ENCODE measurements at regions not wholly inside any gene's neighbourhood (a gene's known extent, or its start where the extent isn't known, plus 50 kb on each side); places are given as distances from the start of the nearest gene placed in this dataset.

- Mint-ChIP-seq H3K27ac (no peak overlapping the region), H3K4me3 (no peak overlapping the region), H3K36me3 (ENCODE audit: low read depth) (no peaks in the 10 kb centered on the region), H3K4me1 (ENCODE audit: low read depth) (no peaks in the 10 kb centered on the region), H3K27me3 (ENCODE audit: low read depth) (no peaks in the 10 kb centered on the region), H3K9me3 (peaks cover 3% of the 10 kb centered on the region)
- intact Hi-C loops (cut with micrococcal nuclease): no loop called here
- CTCF ChIA-PET: no interaction called here
- no peak for DNase-seq
These were observed 154.2 kb downstream of the SUCLA2 start for GRCh38 chr13:47846886-47847285.

- CTCF ChIA-PET: no interaction called here
- Mint-ChIP-seq H3K36me3 (ENCODE audit: low read depth) (no peaks in the 10 kb centered on the region), H3K4me3 (no peak overlapping the region), H3K27me3 (ENCODE audit: low read depth) (no peaks in the 10 kb centered on the region), H3K4me1 (ENCODE audit: low read depth) (no peaks in the 10 kb centered on the region), H3K9me3 (peaks cover 3% of the 10 kb centered on the region), H3K27ac (no peak overlapping the region)
- DNase-seq: no peak
- intact Hi-C loops (cut with micrococcal nuclease): no loop called here
These were observed 155.1 kb downstream of the SUCLA2 start for GRCh38 chr13:47845981-47846380.

- Mint-ChIP-seq H3K4me3 (no peak overlapping the region), H3K4me1 (ENCODE audit: low read depth) (no peaks in the 10 kb centered on the region), H3K9me3 (no peaks in the 10 kb centered on the region), H3K27me3 (ENCODE audit: low read depth) (no peaks in the 10 kb centered on the region), H3K27ac (no peak overlapping the region), H3K36me3 (ENCODE audit: low read depth) (no peaks in the 10 kb centered on the region)
- no peak for DNase-seq
- intact Hi-C loops (cut with micrococcal nuclease): no loop called here
- CTCF ChIA-PET: interaction anchor here (0.8 kb wide), 1 partner anchor 165 kb away, joined by 3 read pairs; no protein-coding TSS in a partner anchor
These were observed 158.1 kb downstream of the SUCLA2 start for GRCh38 chr13:47843005-47843404.

GRCh38 chr13:47841151-47841550 lies 159.9 kb downstream of the SUCLA2 start:
- intact Hi-C loops (cut with micrococcal nuclease): no loop called here
- DNase-seq: no peak
- CTCF ChIA-PET: no interaction called here
- no peak overlapping the region for H3K27ac Mint-ChIP-seq
- H3K4me3 Mint-ChIP-seq: no peak overlapping the region
- H3K9me3 Mint-ChIP-seq: no peaks in the 10 kb centered on the region
- H3K4me1 Mint-ChIP-seq (ENCODE audit: low read depth): no peaks in the 10 kb centered on the region
- H3K27me3 Mint-ChIP-seq (ENCODE audit: low read depth): no peaks in the 10 kb centered on the region
- H3K36me3 Mint-ChIP-seq (ENCODE audit: low read depth): no peaks in the 10 kb centered on the region

GRCh38 chr13:47837906-47838305 lies 163.2 kb downstream of the SUCLA2 start:
- no peaks in the 10 kb centered on the region for H3K36me3 Mint-ChIP-seq (ENCODE audit: low read depth)
- no peak for DNase-seq
- H3K27me3 Mint-ChIP-seq (ENCODE audit: low read depth): no peaks in the 10 kb centered on the region
- intact Hi-C loops (cut with micrococcal nuclease): no loop called here
- CTCF ChIA-PET: no interaction called here
- H3K4me1 Mint-ChIP-seq (ENCODE audit: low read depth): no peaks in the 10 kb centered on the region
- no peak overlapping the region for H3K4me3 Mint-ChIP-seq
- H3K9me3 Mint-ChIP-seq: no peaks in the 10 kb centered on the region
- H3K27ac Mint-ChIP-seq: no peak overlapping the region

GRCh38 chr13:47837104-47837880 lies 163.8 kb downstream of the SUCLA2 start:
- no peaks in the 10 kb centered on the region for H3K27me3 Mint-ChIP-seq (ENCODE audit: low read depth)
- no peaks in the 10 kb centered on the region for H3K36me3 Mint-ChIP-seq (ENCODE audit: low read depth)
- H3K4me3 Mint-ChIP-seq: no peak overlapping the region
- intact Hi-C loops (cut with micrococcal nuclease): no loop called here
- H3K9me3 Mint-ChIP-seq: no peaks in the 10 kb centered on the region
- CTCF ChIA-PET: no interaction called here
- no peak overlapping the region for H3K27ac Mint-ChIP-seq
- DNase-seq: no peak
- no peaks in the 10 kb centered on the region for H3K4me1 Mint-ChIP-seq (ENCODE audit: low read depth)

- Mint-ChIP-seq H3K27ac (no peak overlapping the region), H3K4me3 (no peak overlapping the region), H3K4me1 (ENCODE audit: low read depth) (no peaks in the 10 kb centered on the region), H3K9me3 (no peaks in the 10 kb centered on the region), H3K27me3 (ENCODE audit: low read depth) (no peaks in the 10 kb centered on the region), H3K36me3 (ENCODE audit: low read depth) (no peaks in the 10 kb centered on the region)
- no peak for DNase-seq
- intact Hi-C loops (cut with micrococcal nuclease): no loop called here
- CTCF ChIA-PET: interaction anchor here (0.6 kb wide), 1 partner anchor 121 kb away, joined by 3 read pairs; no protein-coding TSS in a partner anchor
These were observed 165.4 kb downstream of the SUCLA2 start for GRCh38 chr13:47835470-47836228.

GRCh38 chr13:47832458-47832972 lies 168.6 kb downstream of the SUCLA2 start:
- intact Hi-C loops (cut with micrococcal nuclease): no loop called here
- DNase-seq: no peak
- no peaks in the 10 kb centered on the region for H3K27me3 Mint-ChIP-seq (ENCODE audit: low read depth)
- H3K27ac Mint-ChIP-seq: no peak overlapping the region
- CTCF ChIA-PET: no interaction called here
- no peaks in the 10 kb centered on the region for H3K4me1 Mint-ChIP-seq (ENCODE audit: low read depth)
- no peak overlapping the region for H3K4me3 Mint-ChIP-seq
- no peaks in the 10 kb centered on the region for H3K36me3 Mint-ChIP-seq (ENCODE audit: low read depth)
- H3K9me3 Mint-ChIP-seq: no peaks in the 10 kb centered on the region

- CTCF ChIA-PET: no interaction called here
- Mint-ChIP-seq H3K27ac (no peak overlapping the region), H3K27me3 (ENCODE audit: low read depth) (no peaks in the 10 kb centered on the region), H3K4me1 (ENCODE audit: low read depth) (no peaks in the 10 kb centered on the region), H3K4me3 (no peak overlapping the region), H3K9me3 (no peaks in the 10 kb centered on the region), H3K36me3 (ENCODE audit: low read depth) (no peaks in the 10 kb centered on the region)
- intact Hi-C loops (cut with micrococcal nuclease): no loop called here
- DNase-seq: no peak
These were observed 169.8 kb downstream of the SUCLA2 start for GRCh38 chr13:47831265-47831664.

- no peaks in the 10 kb centered on the region for H3K27me3 Mint-ChIP-seq (ENCODE audit: low read depth)
These were observed 171.4 kb downstream of the SUCLA2 start for GRCh38 chr13:47829690-47830089.

GRCh38 chr13:47826471-47826870 lies 174.6 kb downstream of the SUCLA2 start:
- Mint-ChIP-seq H3K4me1 (ENCODE audit: low read depth) (no peaks in the 10 kb centered on the region), H3K27ac (no peak overlapping the region), H3K36me3 (ENCODE audit: low read depth) (peaks cover 7% of the 10 kb centered on the region), H3K4me3 (no peak overlapping the region), H3K27me3 (ENCODE audit: low read depth) (no peaks in the 10 kb centered on the region), H3K9me3 (peaks cover 11% of the 10 kb centered on the region)
- DNase-seq: no peak
- intact Hi-C loops (cut with micrococcal nuclease): no loop called here
- CTCF ChIA-PET: no interaction called here

More at GRCh38 chr13:47829690-47830089, 171.4 kb downstream of the SUCLA2 start:
- Mint-ChIP-seq H3K9me3 (peaks cover 10% of the 10 kb centered on the region), H3K4me1 (ENCODE audit: low read depth) (no peaks in the 10 kb centered on the region), H3K36me3 (ENCODE audit: low read depth) (peaks cover 7% of the 10 kb centered on the region), H3K4me3 (no peak overlapping the region), H3K27ac (no peak overlapping the region)
- CTCF ChIA-PET: no interaction called here
- DNase-seq: no peak
- intact Hi-C loops (cut with micrococcal nuclease): no loop called here

GRCh38 chr13:47822036-47822435 lies 179.0 kb downstream of the SUCLA2 start:
- no peak for DNase-seq
- CTCF ChIA-PET: no interaction called here
- intact Hi-C loops (cut with micrococcal nuclease): no loop called here
- Mint-ChIP-seq H3K4me1 (ENCODE audit: low read depth) (no peaks in the 10 kb centered on the region), H3K27me3 (ENCODE audit: low read depth) (no peaks in the 10 kb centered on the region), H3K4me3 (no peak overlapping the region), H3K27ac (no peak overlapping the region), H3K36me3 (ENCODE audit: low read depth) (peaks cover 7% of the 10 kb centered on the region), H3K9me3 (peaks cover 11% of the 10 kb centered on the region)

GRCh38 chr13:47816831-47817230 lies 184.2 kb downstream of the SUCLA2 start:
- Mint-ChIP-seq H3K36me3 (ENCODE audit: low read depth) (no peaks in the 10 kb centered on the region), H3K9me3 (no peaks in the 10 kb centered on the region), H3K27me3 (ENCODE audit: low read depth) (no peaks in the 10 kb centered on the region), H3K27ac (no peak overlapping the region), H3K4me3 (no peak overlapping the region), H3K4me1 (ENCODE audit: low read depth) (no peaks in the 10 kb centered on the region)
- DNase-seq: no peak
- CTCF ChIA-PET: no interaction called here
- intact Hi-C loops (cut with micrococcal nuclease): no loop called here
